HEK293 (cell line): ENCODE measurements at regions not wholly inside any gene's neighbourhood (a gene's known extent, or its start where the extent isn't known, plus 50 kb on each side); places are given as distances from the start of the nearest gene placed in this dataset.

Experiments used
- ZNF274 ChIP-seq, 2 experiments: fragments of 200-500 bp in 1 of 2; fragments of 450-650 bp in 1 of 2; sonication (Bioruptor generic) in 1 of 2; formaldehyde crosslinking in 1 of 2; IDR thresholded peaks; 2 replicates each; pipeline versions ENCODE4 v1.5.1 to v1.6.1; 2014 to 2016; ENCODE audit warnings: borderline replicate concordance in 1 of 2, inconsistent platforms in 1 of 2, low read length in 1 of 2, missing biosample characterization in 1 of 2, missing genetic modification characterization in 1 of 2
- ZNF302 ChIP-seq: fragments of 450-650 bp; formaldehyde crosslinking; IDR thresholded peaks from 2 replicates; pipeline ENCODE4 v1.5.1; 2016; ENCODE audit warnings: missing biosample characterization, missing genetic modification characterization, low read depth
- ZNF501 ChIP-seq: fragments of 450-650 bp; formaldehyde crosslinking; IDR thresholded peaks from 2 replicates; pipeline ENCODE4 v1.5.1; 2016; ENCODE audit warnings: missing biosample characterization, missing genetic modification characterization
- TF ChIP-seq, protein P1 (sequence below): fragments of 450-650 bp; formaldehyde crosslinking; IDR thresholded peaks from 2 replicates; pipeline ENCODE4 v1.5.1; 2016; ENCODE audit warnings: missing biosample characterization, missing genetic modification characterization

DNA sequence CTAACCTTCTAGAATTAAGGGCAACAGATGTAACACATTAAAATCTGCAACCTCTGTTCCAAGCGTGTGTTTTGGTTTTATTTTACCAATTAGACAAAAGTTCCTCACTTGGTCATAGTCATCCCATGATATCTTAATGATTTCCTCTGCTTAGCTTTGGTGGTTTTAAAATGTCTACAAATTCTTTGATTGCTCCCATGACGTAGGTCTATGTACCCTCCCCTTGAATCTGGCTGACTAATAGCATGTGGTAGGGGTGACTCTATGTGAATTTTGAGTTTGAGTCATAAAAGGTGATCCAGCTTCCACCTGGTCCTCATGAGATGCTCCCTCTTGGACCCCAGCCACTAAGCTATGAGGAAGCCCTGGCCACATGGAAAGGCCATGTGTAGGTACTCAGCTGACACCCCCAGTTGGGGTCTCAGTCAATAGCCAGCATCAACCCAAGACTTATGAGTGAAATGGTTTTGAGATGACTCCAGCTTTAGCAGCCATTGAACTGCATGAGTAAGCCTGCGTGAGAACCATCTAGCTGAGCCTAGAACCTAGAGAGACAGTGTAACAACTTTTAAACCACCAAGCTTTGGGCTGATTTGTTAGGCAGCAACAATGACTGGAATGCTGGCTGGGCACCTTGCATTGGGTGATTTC is 247.1 kb downstream of the MSRB3 start:
- TF ChIP-seq ZNF501 (tag by site-specific recombination) (no peak), ZNF302 (tag by site-specific recombination) (no peak), ZNF274 (IDR thresholded peaks at IDR 0.05; ENCODE audit: low read length) (no peak), ZNF274 (tag by site-specific recombination; IDR thresholded peaks at IDR 0.05; ENCODE audit: borderline replicate concordance) (no peak)
- TF ChIP-seq, protein P1, sequence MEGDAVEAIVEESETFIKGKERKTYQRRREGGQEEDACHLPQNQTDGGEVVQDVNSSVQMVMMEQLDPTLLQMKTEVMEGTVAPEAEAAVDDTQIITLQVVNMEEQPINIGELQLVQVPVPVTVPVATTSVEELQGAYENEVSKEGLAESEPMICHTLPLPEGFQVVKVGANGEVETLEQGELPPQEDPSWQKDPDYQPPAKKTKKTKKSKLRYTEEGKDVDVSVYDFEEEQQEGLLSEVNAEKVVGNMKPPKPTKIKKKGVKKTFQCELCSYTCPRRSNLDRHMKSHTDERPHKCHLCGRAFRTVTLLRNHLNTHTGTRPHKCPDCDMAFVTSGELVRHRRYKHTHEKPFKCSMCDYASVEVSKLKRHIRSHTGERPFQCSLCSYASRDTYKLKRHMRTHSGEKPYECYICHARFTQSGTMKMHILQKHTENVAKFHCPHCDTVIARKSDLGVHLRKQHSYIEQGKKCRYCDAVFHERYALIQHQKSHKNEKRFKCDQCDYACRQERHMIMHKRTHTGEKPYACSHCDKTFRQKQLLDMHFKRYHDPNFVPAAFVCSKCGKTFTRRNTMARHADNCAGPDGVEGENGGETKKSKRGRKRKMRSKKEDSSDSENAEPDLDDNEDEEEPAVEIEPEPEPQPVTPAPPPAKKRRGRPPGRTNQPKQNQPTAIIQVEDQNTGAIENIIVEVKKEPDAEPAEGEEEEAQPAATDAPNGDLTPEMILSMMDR (tag by site-specific recombination), result no peak
